ENCODE measurements at regions not wholly inside any gene's neighbourhood (a gene's known extent, or its start where the extent isn't known, plus 50 kb on each side); places are given as distances from the start of the nearest gene placed in this dataset.

GRCh38 chr3:153631102-153631501 is 469.1 kb downstream of the RAP2B start:
- TF ChIP-seq CTCF (IDR thresholded peaks at IDR 0.05) = no peak
- no peak for TF ChIP-seq POLR2A (IDR thresholded peaks at IDR 0.05)

Data from testis (tissue), 2 donors.